GM12875 (cell line): ENCODE measurements at regions not wholly inside any gene's neighbourhood (a gene's known extent, or its start where the extent isn't known, plus 50 kb on each side); places are given as distances from the start of the nearest gene placed in this dataset.
"Not testable (repeated sequence)": the region's sequence is repeated elsewhere in the genome, so short reads cannot be mapped to it uniquely, and the experiment has no call there.

Experiments
- H3K4me3 ChIP-seq: one replicate; pipeline ENCODE4 v1.5.1; 2011; ENCODE audit warnings: low read depth, low read length, control low read depth
- TF ChIP-seq, protein P1 (sequence below): IDR thresholded peaks from 2 replicates; pipeline ENCODE4 v1.5.1; 2011; ENCODE audit warnings: low read depth, mild to moderate bottlenecking, control low read depth, inconsistent platforms, low read length, moderate library complexity, borderline replicate concordance; ENCODE audit not compliant: insufficient read depth

DNA sequence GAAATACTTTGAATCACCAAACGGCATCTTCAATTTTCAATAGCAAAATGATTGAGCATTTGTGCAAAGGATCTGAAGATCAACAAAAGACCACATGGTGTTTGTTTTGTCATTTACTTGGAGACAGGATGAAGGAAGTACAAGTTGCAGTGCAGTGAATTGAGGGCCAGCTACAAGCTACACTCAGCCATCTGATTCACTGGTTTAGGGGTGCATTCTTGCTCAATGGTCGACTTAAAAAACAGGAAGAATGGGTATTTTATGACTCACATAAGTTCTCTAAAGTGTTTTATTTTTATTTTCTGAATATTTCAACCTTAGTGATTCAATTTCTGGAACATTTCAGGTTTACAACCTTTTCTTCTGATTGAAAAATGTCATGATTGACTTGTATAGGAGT lies 412.1 kb upstream of the ADAMTSL1 start:
- TF ChIP-seq, protein P1, sequence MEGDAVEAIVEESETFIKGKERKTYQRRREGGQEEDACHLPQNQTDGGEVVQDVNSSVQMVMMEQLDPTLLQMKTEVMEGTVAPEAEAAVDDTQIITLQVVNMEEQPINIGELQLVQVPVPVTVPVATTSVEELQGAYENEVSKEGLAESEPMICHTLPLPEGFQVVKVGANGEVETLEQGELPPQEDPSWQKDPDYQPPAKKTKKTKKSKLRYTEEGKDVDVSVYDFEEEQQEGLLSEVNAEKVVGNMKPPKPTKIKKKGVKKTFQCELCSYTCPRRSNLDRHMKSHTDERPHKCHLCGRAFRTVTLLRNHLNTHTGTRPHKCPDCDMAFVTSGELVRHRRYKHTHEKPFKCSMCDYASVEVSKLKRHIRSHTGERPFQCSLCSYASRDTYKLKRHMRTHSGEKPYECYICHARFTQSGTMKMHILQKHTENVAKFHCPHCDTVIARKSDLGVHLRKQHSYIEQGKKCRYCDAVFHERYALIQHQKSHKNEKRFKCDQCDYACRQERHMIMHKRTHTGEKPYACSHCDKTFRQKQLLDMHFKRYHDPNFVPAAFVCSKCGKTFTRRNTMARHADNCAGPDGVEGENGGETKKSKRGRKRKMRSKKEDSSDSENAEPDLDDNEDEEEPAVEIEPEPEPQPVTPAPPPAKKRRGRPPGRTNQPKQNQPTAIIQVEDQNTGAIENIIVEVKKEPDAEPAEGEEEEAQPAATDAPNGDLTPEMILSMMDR, result no peak
- no peak overlapping the region for H3K4me3 ChIP-seq

DNA sequence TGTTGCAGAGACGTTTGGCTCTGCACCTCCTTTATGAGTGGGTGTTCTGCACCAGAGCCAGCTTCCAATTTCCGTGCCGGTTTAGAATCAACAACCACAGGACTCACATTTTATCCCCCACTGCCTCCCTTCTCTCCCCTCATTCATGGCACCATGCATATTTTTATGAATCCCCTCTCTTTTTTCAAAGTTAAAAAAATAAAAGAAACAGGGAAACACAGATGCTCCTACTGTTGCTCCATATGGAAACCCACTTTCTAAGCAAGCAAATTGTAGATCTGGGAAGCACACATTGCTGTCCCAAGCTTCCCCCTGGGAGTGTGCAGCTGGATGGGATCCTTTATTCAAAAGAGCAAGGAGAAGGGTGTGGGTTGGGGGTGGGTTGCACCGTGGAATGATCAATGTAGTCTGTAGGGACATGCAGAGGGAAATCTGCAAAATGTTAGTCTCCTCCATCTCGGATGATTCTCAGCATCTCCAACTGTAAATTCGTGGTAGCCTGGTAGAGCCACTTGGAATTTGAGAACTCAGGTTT lies 410.0 kb upstream of the ADAMTSL1 start:
- TF ChIP-seq, protein P1, result no peak
- no peak overlapping the region for H3K4me3 ChIP-seq

DNA sequence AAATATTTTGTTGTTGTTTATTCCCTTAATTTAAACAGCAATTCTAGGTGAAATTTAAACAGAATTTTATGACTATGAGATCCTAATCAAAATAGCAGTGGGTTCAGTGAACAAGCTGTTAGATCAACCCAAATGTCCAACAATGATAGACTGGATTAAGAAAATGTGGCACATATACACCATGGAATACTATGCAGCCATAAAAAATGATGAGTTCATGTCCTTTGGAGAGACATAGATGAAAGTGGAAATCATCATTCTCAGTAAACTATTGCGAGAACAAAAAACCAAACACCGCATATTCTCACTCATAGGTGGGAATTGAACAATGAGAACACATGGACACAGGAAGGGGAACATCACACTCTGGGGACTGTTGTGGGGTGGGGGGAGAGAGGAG lies 407.3 kb upstream of the ADAMTSL1 start:
- H3K4me3 ChIP-seq, result not testable (repeated sequence)

DNA sequence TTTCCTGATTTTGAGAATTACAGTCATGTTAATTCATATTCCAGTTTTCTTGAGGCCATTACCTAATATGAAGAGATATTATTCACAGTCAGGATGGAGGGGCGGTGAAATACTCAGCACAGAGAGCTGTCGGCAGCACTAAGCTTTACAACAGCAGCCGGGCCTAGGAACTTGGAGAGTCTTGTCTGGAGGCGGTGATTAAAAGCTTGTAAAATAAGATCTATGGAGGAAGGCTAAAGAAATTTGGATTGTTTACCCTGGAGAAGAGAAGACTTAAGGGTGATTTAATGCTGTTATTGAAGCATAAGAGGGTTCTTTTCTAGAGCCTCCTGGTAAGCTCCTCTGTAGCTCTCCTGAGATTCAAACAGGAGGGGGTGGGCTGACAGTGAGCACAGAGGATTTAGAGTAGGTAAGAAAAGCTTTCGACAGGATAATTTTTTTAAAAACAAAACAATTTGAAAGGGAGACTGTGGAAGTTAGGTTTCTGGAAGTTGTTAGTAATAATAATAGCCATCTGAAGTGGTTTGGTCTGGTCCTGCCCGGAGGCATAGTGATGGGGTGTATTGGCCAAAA lies 406.3 kb upstream of the ADAMTSL1 start:
- H3K4me3 ChIP-seq, result no peak overlapping the region
- TF ChIP-seq, protein P1, result no peak

DNA sequence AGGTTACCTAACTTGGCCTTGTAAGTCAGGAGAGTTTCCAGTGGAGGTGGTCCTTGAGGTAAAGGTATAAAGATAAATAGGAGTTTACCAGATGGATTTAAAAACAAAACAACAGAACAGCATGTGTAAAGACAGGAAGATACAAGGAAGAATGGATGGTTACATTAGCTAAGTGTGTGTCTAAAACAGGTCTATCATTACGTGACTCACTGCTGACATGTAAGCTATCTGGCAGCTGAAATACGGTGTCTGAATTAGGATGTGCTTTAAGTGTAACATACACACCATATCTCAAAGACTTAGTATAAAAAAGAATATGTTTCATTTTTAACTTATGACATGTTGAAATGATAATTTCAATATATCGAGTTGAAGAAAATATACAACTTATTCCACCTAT lies 405.1 kb upstream of the ADAMTSL1 start:
- TF ChIP-seq, protein P1, result no peak
- H3K4me3 ChIP-seq, result no peak overlapping the region

DNA sequence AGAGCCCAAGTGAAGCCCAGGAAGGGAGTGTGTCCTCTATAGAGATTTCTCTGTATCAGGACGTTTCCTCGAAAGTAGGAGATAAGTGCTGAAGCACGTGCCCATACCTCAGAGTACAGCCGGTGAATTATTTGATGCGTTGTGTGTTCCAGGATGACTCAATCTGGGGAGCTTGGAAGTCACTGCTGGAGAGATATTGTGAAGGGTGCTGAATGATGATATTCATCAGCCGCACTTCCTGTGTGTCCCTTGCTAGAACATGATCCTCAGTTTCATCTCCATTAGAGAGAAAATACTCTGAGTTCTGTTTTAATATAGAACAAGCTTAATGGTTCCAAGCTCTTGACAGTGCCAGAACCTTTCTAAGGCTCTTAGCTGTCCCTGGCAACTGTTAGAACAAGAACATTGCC lies 402.3 kb upstream of the ADAMTSL1 start:
- no peak overlapping the region for H3K4me3 ChIP-seq
- TF ChIP-seq, protein P1, result no peak

DNA sequence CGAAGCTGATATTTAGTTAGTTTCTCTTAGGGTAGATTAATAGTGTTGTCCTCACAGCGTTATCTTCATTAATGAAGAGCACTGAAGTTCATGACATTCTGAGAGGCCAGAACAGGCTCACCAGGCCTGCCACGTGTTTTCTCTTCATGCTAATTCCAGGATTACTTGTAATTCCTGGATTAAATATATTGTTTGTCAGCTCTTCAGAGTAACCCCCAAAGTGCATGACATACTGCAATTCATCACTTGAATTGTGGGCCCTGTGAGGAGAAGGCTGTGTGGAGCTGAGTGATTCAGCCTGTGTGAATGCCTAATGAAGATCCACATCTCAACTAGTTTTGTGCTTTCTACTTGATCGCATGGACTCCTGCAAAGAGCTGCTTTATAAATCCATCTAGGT lies 401.0 kb upstream of the ADAMTSL1 start:
- H3K4me3 ChIP-seq, result no peak overlapping the region
- TF ChIP-seq, protein P1, result no peak

DNA sequence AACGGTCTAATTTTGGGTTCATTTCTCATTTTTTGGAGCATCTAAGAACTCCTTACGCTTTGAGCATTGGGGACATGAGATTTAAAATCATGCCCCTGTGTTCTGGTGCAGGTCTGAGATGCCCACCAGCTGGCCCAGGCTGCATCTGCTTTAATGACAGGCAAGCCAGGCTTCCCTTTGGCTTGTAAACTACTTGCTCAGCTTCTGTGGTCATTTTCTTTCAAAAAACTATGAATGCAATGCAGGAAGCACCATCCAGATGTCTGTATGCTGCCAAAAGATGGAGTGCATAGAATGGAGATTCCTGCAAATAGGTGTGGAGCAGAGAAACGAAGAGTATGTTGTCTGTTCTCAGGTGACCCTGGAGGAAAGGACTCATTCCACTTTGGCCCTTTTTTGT lies 399.9 kb upstream of the ADAMTSL1 start:
- TF ChIP-seq, protein P1, result no peak
- no peak overlapping the region for H3K4me3 ChIP-seq
